Hematopoietic multipotent progenitor cell (in vitro differentiated cells): ENCODE measurements at regions not wholly inside any gene's neighbourhood (a gene's known extent, or its start where the extent isn't known, plus 50 kb on each side); places are given as distances from the start of the nearest gene placed in this dataset.

Experiments
- DNase-seq, 3 donors: peaks; one replicate each; pipeline ENCODE4 v3.0.0-alpha.2; 2011 to 2015; ENCODE audit warnings: low read depth in 2 of 3, low spot score in 2 of 3

DNA sequence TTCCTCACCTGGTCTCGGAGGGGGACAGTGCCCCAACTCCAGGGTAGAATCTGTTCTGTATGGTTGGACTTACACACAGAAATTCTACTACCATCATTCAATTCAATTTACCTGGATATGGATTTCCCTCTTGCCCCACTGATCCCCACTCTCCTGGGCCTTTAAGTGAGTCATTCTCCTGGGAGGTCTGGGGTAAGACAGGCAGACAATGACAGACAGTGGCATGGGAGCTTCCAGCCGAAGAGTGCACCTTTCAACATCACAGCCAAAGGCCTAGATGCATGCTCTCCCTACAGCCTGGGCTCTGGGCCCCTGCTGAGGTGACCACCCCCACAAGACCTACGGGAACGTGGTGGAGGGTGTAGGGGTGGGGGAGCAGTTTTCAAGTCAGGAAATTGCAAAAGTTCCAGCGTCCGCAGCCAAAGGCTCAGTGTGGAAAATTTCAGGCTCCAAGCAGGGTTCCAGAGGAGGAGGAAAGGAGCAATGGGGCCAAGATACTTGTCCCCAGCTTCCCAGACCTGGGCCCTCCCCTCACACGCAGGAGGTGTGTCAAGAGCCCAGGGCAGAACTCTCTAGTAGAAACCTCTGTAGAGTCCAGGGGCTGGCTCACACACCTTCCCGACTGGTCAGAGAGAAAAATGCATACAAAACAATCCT is 296.4 kb downstream of the CYP26B1 start:
- DNase-seq, result no peak

DNA sequence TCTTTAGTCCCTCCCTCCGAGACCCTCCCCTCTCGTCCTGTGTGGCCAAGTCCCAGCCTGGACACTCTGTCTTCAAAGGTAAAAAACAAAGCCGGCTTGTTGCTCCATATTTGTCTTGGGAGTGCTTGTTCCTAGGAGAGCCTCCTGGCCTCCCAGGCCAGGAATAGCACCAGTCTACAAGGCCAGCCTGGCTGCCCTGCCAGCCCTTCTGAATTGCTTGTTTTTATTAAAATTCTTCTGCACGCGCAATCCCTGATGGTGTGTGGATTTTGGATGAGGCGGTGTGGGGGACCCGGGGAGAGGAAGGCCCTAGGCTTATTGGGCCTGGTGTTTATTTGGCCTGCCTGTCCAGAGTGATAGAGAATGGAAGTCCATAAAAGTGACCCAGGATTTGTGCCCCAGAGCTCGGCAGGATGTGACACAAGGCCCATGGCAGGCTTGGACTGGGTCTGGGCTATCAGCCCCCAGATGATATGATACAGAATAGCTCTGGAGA is 297.3 kb downstream of the CYP26B1 start:
- DNase-seq, result no peak

DNA sequence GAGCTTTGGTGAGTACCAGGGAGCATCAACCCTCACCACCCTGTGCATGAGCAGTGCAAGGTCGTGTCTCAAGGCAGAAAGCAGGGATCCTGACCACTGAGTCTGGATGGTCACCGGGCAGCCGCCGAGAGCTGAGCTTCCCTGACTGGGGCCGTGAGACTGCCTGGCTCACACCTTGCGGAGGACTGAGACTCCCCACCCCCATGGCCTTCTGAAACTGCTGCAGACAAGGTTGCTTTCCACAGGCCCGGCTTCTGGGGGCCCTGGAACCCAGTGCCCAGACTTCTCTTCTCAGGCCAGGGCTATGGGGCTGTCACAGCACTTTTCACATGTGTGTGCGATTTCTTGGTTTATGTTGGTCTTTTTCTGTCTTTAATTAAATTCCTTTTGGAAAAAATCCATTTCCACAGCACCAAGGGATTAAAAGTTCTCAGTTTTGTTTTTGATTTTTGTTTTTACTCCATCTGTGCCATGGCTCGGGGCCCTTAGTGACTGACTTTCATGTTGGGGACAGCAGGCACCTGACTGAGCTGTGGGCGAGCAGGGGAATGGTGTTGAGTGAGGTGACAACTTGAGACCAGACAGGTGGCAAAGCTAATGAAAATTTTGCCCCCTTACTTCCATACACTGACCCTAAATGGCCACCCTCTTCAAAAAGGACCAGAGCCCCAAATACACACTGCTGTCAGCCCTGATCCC is 297.9 kb downstream of the CYP26B1 start:
- no peak for DNase-seq

DNA sequence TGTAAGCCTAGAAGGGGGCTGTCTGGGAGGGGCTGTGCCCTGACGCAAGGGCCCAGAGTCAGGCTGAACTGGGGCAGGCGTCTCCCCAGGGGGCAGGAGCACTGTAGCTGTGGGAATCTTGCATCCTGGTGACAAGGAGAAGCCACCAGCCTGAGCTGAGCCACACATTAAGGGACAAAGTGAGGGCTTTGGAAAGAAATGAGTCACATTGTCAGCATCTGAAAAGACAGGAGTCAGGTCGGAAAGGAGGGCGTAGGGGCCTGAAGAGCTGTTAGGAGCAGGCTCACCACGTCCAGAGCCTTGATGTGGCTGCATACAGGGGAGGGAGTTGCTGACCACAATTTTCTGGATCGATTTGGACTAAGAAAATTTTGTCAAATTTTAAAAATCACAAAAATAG is 298.6 kb downstream of the CYP26B1 start:
- DNase-seq, result no peak

DNA sequence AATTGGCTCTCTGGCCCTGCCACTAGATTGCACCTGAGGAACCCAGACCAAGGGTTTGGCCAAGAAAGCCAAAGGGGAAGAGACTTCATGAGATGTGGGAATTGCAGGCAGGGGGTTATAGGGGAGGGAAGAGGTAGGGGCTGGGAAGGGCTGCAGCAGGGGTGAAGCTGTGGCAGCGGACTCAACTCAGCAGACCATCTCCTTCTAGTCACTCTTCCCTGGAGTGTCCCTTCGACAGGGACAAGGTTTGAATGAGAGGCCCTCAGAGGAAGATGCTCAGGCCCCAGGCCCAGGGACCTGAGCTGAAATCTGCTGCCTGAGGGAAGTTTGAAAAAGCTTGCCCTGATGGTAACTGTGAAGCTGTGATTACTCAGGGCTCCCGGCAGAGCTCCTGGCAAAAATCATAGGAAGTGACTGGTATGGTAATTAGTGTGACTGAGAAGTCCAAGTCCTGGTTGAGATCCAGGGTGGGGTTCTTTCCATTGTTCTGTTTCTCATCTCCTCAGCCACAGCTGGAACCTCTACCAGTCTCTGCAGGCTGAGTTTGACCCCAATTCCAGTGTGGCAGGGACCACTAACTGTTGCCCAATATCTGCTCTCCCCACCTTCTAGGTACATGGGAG is 300.9 kb downstream of the CYP26B1 start:
- DNase-seq, result no peak

DNA sequence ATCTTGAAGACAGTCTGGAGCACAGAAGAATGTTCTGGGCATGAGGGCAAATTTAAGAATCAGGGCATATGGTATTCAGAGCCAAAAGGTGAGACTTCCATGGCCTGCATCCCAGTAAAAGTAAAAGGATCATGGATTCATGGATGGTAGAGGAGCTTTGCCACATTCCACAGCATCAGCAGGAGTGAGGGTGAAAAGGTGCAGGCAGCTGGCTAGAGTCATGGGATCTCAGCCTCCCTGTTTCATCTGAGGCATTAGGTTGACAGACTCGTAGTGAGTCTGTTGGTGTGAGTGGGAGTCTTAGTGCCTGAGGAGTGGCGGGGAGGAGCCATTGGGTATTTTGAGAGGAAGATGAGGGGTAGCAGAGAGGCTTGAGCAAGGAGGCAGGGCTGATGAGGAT is 301.6 kb downstream of the CYP26B1 start:
- DNase-seq, result no peak

DNA sequence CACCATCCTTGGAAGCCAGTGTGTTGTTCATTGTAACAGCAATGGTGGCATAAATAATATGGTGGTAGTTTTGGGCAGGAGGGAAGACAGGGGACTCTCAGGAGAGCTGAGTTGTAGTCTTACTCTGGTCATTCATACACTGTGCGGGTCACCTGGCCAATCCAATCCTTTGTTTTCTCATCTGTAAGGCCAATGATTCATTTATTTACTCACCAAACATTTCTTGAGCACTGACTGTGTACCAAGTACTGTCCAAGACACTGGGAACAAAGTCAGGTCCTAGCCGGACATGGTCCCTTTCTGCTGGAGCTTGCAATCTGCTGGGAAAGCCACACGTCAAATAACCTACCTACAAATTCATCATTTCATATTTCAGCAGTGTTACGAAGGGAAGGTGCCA is 302.7 kb downstream of the CYP26B1 start:
- DNase-seq, result no peak

DNA sequence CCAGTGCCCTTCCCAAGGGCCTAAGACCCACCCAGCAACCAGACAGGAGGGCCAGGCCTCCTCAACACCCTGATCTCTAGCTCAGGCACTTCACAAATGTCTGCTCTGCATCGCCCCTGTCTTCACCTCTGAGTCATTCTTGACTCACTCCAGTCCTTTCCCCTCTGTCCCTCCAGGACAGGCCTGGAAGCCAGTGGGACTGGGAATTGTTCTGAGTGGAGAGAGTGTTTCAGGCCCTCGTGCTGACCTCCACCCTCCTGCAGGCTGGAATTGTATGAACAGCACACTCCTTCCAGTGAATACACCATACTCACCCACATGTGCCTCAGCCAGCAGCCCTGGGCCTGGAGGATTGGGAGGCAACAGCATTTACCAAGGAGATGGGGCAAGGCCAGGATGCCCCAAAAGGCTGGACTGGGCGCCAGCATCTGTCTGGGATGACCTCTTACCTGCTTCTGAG is 304.2 kb downstream of the CYP26B1 start:
- DNase-seq, result no peak

DNA sequence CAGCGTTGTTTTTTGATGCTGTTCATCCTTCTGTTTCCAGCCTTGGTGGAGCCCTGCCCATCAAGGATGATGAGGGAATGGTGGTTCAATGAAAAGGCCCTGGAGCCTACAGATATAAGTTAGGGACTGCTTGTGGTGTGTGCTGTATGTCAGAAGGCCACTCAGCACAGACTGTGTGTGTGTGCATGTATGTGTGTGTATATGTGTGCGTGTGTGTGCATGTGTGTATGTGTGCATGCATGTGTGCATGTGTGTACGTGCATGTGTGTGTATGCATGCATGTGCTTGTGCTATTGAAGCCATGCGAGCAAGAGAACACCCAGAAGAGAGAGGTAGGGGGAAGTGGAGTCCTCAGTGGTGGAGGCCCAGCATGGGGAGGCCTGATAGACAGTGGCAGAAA is 304.9 kb downstream of the CYP26B1 start:
- DNase-seq, result no peak

DNA sequence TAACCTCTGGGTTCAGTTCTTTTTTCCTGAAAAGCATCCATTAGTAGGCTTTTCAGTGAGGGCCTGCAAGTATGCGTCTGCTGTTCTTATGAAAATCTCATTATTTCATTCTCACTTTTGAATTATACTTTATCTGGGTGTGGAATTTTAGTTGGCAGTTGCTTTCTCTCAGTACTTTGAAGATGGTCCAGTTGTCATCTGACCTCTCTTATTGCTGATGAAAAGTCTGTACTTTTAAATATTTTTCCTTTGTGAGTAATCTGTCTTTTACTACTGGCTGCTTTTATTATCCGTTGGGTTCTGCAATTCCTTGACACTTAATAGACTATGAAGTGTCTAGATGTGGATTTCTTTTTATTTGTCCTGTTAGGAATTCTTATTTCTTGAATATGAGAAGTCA is 307.8 kb downstream of the CYP26B1 start:
- DNase-seq, result no peak

DNA sequence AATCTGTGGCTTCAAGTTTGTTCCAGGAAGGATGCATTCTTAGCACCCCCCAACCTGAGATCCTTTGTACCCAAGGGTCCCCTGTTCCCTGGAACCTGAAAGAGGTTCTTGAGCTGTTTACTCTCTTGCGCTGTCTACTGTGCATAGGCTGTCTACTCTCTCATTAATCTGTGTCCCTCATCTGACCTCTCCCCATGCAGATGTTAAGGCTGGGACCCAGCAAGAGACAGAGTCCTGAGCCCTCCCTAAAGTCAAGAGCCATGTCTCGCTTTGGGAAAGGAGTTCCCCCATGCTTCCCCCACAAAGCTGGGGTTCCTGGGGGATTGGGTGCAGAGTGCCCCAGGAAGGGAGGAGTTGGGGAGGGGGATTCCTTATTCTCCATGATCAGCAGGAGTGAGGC is 312.9 kb downstream of the CYP26B1 start:
- DNase-seq, result no peak

DNA sequence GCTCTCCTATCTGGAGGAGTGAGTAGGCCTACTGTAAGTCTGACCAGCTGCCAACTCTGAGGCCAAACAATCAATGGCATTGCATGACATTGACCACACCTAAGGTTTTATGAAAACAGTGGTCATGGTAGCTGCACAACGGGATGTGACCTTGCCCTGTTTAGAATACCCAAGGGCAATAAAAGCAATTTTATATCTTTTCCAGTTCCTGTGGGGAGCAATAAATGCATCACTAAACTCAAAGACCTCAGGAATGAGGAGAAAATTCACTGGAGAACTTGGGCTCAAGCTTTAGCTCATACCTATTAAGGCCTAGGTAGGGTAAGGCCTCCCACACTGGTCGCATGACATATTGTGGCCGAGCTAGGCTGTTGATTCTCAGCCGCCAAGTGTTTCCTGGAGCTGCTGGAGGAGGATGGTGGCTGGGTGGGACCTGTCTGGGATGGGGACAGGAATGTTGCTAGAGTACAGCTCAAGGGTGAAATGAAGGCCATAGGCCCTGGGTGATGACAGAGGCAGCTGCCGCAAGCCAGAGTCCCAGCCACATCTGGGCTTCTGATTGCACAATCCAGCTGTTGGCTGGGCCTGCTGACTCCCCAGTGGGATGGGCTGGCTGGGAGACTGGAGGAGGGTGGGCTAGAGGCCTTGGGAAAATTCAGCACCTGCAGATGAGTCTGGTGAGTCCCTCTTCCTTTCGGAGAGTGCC is 313.7 kb downstream of the CYP26B1 start:
- no peak for DNase-seq

DNA sequence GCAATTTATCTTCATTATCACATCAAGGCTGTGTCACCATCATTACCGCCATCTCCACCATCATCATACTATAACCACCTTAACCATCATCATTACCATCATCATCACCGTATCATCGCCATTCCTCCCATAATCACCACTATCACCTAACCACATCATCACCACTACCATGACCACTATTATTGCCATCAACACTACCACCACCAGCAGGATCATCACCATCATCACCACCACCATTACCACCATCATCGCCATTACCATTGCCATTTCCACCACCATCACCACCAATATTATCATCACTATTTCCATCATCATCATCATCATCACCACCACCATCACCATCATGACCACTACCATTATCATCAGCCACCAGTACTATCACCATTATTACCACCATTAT is 314.4 kb downstream of the CYP26B1 start:
- no peak for DNase-seq

DNA sequence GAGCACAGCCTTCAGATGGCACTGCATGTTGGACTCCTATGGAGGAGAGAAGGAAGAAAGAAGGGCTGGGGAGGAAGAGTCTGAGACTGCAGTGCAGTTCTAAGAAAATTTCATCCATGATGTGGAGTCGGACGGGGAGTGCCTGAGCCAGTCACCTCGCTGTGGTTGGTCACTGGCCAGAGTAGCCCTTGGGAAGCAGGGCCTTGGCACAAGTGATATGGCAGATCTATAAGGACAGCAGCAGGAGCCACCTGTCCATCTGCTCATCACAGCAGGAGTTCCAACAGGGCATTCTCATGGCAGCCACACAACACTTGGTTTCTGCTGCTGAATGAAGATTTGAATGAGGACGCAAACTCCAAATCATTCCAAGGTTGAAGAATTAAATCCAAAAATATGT is 314.8 kb downstream of the CYP26B1 start:
- DNase-seq, result no peak

DNA sequence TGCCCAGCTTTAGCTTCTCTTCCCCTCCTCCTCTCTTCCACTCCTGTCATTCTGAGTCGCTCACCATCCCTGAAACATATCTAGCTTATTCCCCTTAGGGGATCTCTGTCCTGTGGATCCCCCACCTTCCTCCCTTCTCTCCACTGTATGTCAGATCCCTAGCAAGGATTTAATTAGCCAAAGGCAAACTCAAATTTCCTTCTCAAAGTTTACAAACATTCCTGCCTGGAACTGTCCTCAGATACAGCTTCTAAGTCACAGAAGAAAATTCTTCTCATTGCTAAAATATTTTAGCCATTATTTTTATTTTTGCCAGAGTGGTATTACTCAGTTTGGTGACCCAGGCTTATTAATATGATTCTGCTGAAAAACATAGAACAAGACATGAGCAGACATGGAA is 315.3 kb downstream of the CYP26B1 start:
- no peak for DNase-seq

DNA sequence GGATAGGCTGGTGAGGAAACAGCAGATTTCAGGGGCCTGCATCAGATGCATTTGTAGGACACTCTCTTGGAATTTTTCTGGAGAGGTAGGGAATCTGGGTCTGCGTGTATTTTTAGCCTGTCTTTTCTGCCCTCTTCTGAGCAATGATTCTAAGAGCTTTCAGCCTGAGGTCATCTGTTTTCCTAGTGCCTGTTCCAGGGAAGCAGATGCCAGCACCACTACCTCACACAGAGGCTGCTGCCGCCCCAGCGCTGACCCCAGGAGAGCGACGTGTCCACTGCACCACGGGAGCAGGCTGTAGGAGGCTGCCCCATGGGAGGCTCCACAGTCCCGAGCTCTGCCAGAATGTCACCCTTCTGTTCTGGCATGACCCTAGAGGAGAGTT is 316.5 kb downstream of the CYP26B1 start:
- DNase-seq, result no peak

DNA sequence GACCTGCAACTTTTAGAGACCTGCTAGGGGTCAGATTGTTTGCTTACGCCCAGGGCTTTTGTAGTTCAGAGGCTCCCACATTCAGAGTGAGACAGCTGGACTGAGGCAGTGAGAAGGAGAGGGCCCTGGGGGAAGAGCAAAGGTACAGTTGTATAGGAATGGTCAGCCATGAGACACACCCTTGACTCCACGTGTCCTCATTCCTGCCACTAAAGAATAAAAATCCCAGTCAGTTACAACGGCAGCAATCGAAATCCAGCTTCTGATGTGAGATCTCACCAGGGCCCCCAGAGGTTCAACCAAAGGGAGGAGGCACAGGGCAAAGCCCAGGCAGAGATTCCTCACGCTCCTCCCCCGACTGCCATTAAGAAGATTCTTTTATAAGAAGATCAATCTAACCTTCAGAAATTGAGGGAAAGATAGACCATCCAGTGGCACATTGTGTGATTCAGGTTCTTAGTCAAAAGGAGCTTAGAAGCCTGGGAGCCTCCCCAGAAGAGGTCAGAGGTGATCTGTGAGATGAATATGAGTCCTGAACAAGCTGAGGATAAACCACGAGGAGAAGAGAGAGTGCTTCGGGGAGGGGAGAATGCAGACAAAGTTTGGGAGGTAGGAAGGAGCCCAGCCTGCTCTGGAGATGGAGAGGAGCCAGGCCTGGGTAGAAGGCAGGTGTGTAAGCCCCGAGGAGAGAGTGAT is 317.0 kb downstream of the CYP26B1 start:
- no peak for DNase-seq

DNA sequence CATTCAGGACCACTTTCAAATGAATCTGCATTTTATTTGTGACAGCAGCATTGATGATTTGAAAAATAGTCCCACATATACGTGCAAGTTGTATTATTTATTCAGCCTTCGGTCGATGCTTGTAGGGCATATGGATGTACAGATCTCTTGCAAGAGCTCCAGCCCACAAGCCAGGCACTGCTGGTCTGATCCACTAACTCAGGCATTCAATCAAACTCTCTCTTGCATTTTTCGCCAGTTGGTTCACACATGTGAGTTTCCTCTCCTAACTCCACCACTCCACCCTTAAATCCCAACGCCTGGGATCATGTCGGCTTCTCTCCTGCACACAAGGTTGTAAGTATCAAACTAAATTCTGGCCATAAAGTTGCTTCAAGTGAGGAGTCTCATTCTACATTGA is 318.7 kb downstream of the CYP26B1 start:
- no peak for DNase-seq

DNA sequence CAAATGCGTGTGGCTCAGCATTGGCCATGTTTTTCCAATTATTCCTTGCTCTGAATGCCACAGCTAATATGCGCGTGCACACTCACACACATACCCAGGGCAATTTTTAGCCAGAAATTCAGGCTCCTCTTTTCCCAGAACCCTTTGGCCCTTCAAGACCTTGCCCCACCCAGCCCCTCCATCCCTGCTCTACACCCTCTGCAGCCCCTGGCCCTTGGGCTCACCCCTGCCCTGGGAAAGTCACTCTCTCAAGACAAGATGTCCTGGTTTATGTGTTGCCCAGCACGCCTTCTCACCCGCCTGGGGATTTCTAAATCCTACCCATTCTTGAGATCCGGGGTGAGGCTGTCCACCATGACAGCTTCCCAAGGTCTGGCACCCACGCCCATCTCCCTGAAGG is 319.7 kb downstream of the CYP26B1 start:
- DNase-seq, result no peak

DNA sequence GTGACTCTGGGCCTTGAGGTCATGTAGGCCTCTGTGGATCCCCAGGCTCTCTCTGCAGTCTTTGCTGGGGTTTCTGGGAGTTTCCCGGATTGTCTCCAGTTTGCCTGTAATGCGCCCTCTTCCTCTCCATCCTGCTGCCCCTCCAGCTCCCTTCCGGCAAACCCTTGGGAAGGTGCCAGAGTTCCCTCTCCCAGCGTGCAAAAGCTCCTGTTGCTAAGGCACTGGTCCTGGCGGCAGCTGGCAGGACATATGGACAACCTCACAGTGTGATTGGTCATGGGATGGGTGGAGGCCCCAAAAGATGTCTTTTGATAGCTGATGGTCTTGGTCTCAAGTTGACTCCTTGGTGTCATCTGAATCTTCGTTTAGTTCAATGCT is 320.1 kb downstream of the CYP26B1 start:
- DNase-seq, result no peak
